Stromal cell of bone marrow (primary cell): ENCODE measurements at regions not wholly inside any gene's neighbourhood (a gene's known extent, or its start where the extent isn't known, plus 50 kb on each side); places are given as distances from the start of the nearest gene placed in this dataset.
"Not testable (repeated sequence)": the region's sequence is repeated elsewhere in the genome, so short reads cannot be mapped to it uniquely, and the experiment has no call there.

Source experiments
- DNase-seq: peaks from one replicate; pipeline ENCODE4 v3.0.0-alpha.2; 2012; ENCODE audit warnings: low read depth

- no peak for DNase-seq
These were observed 384.5 kb downstream of the GPAT3 start for GRCh38 chr4:83920375-83920774.

- DNase-seq: no peak
These were observed 381.7 kb downstream of the GPAT3 start for GRCh38 chr4:83917572-83917971.

GRCh38 chr4:83910693-83911092 lies 374.8 kb downstream of the GPAT3 start:
- no peak for DNase-seq

GRCh38 chr4:83906561-83906960 lies 370.7 kb downstream of the GPAT3 start:
- DNase-seq: peak; percentile 16

GRCh38 chr4:83905952-83906351 lies 370.0 kb downstream of the GPAT3 start:
- DNase-seq: no peak

GRCh38 chr4:83903740-83904139 lies 367.8 kb downstream of the GPAT3 start:
- DNase-seq: not testable (repeated sequence)

- no peak for DNase-seq
These were observed 358.9 kb downstream of the GPAT3 start for GRCh38 chr4:83894831-83895230.

- no peak for DNase-seq
These were observed 354.9 kb downstream of the GPAT3 start for GRCh38 chr4:83890816-83891215.

- no peak for DNase-seq
These were observed 354.3 kb downstream of the GPAT3 start for GRCh38 chr4:83890231-83890630.

GRCh38 chr4:83889802-83890201 lies 353.9 kb downstream of the GPAT3 start:
- DNase-seq: no peak

- DNase-seq: no peak
These were observed 349.6 kb downstream of the GPAT3 start for GRCh38 chr4:83885256-83886182.

- no peak for DNase-seq
These were observed 340.1 kb downstream of the GPAT3 start for GRCh38 chr4:83876047-83876446.

- DNase-seq: no peak
These were observed 339.5 kb downstream of the GPAT3 start for GRCh38 chr4:83875437-83875836.

- DNase-seq: no peak
These were observed 338.1 kb downstream of the GPAT3 start for GRCh38 chr4:83873996-83874395.

- DNase-seq: no peak
These were observed 334.5 kb downstream of the GPAT3 start for GRCh38 chr4:83870328-83870950.

- DNase-seq: no peak
These were observed 331.1 kb downstream of the GPAT3 start for GRCh38 chr4:83866834-83867621.

- DNase-seq: no peak
These were observed 329.7 kb downstream of the GPAT3 start for GRCh38 chr4:83865417-83866150.

GRCh38 chr4:83864097-83864817 lies 328.3 kb downstream of the GPAT3 start:
- DNase-seq: no peak

- DNase-seq: no peak
These were observed 326.6 kb downstream of the GPAT3 start for GRCh38 chr4:83862471-83862870.

- DNase-seq: no peak
These were observed 324.3 kb downstream of the GPAT3 start for GRCh38 chr4:83860200-83860599.

GRCh38 chr4:83858131-83858530 lies 322.2 kb downstream of the GPAT3 start:
- DNase-seq: no peak
